CD4-positive, alpha-beta T cell (primary cell): ENCODE measurements at regions not wholly inside any gene's neighbourhood (a gene's known extent, or its start where the extent isn't known, plus 50 kb on each side); places are given as distances from the start of the nearest gene placed in this dataset.

Experiments used
- ATAC-seq: fragments of 200-7000 bp; cut with Tn5 transposase; one replicate; pipeline ENCODE4 v1.10.0; 2022; ENCODE audit warnings: mild to moderate bottlenecking; ENCODE audit not compliant: poor library complexity
- CTCF ChIA-PET: fragments of 350-600 bp; sonication (Branson Sonifier 250); formaldehyde crosslinking; loops from one replicate; lab custom pipeline; 2021; ENCODE audit warnings: antibody characterized with exemption, inconsistent platforms; lab: Charles Lee
- POLR2A ChIA-PET: fragments of 350-600 bp; sonication (Branson Sonifier 250); formaldehyde crosslinking; loops from one replicate; lab custom pipeline; 2021; ENCODE audit warnings: antibody characterized with exemption, inconsistent platforms; lab: Charles Lee
- DNase-seq, 14 experiments: peaks; one replicate each; pipeline ENCODE4 v3.0.0-alpha.2; 2013 to 2020; ENCODE audit warnings: mixed read lengths in 2 of 14
- H3K27ac ChIP-seq, 2 donors: one replicate each; pipeline versions ENCODE4 v1.5.1 to v1.7.0; 2013; ENCODE audit warnings: low read length in 2 of 2, low read depth in 1 of 2, mild to moderate bottlenecking in 1 of 2
- H3K27me3 ChIP-seq, 2 experiments: 1 replicate in 1 of 2; 2 replicates in 1 of 2; pipeline versions ENCODE4 v1.6.1 to v1.7.0; 2013; ENCODE audit warnings: low read length in 2 of 2, control low read depth in 1 of 2, mild to moderate bottlenecking in 1 of 2, moderate library complexity in 1 of 2; ENCODE audit not compliant: insufficient read depth in 2 of 2, control insufficient read depth in 1 of 2
- H3K36me3 ChIP-seq: one replicate; pipeline ENCODE4 v1.6.1; 2013; ENCODE audit warnings: low read length, control low read depth; ENCODE audit not compliant: insufficient read depth
- H3K4me1 ChIP-seq: one replicate; pipeline ENCODE4 v1.6.1; 2013; ENCODE audit warnings: low read length, control low read depth; ENCODE audit not compliant: insufficient read depth
- H3K4me3 ChIP-seq: one replicate; pipeline ENCODE4 v1.5.1; 2013; ENCODE audit warnings: mild to moderate bottlenecking, low read length, moderate library complexity
- H3K9me3 ChIP-seq, 2 experiments: 1 replicate in 1 of 2; 2 replicates in 1 of 2; pipeline versions ENCODE4 v1.6.1 to v1.7.0; 2013; ENCODE audit warnings: low read length in 2 of 2, mild to moderate bottlenecking in 2 of 2, control low read depth in 1 of 2, moderate library complexity in 1 of 2; ENCODE audit not compliant: control insufficient read depth in 1 of 2, insufficient read depth in 1 of 2
- H3K27ac Mint-ChIP-seq: one replicate; pipeline ENCODE4 v1.8.0; 2020; ENCODE audit warnings: mixed read lengths
- H3K27me3 Mint-ChIP-seq: one replicate; pipeline ENCODE4 v1.8.0; 2021; ENCODE audit warnings: mixed read lengths
- H3K36me3 Mint-ChIP-seq: one replicate; pipeline ENCODE4 v1.8.0; 2021; ENCODE audit warnings: low read depth, mixed read lengths
- H3K4me1 Mint-ChIP-seq: one replicate; pipeline ENCODE4 v1.8.0; 2021; ENCODE audit warnings: low read depth, mixed read lengths
- H3K4me3 Mint-ChIP-seq: one replicate; pipeline ENCODE4 v1.8.0; 2020; ENCODE audit warnings: mild to moderate bottlenecking, mixed read lengths
- H3K9me3 Mint-ChIP-seq: one replicate; pipeline ENCODE4 v1.8.0; 2020; ENCODE audit warnings: mixed read lengths
- CTCF ChIP-seq: fragments of 200-600 bp; IDR thresholded peaks from one replicate; pipeline ENCODE4 v1.8.0; 2022; ENCODE audit warnings: antibody characterized with exemption, mild to moderate bottlenecking
- intact Hi-C, 2 experiments: fragments of 100-400 bp; cut with DNase I in 1 of 2; cut with micrococcal nuclease in 1 of 2; formaldehyde crosslinking; loops; one replicate each; pipeline versions ENCODE4 v1.15.1 to v1.9.0; 2023 to 2025; cut with DNase I, micrococcal nuclease

GRCh38 chr18:30385684-30386083 lies 656.9 kb downstream of the DSC3 start:
- ChIA-PET POLR2A (no interaction called here), CTCF (no interaction called here)
- Mint-ChIP-seq H3K4me3 (no peak overlapping the region), H3K27me3 (no peaks in the 10 kb centered on the region), H3K36me3 (no peaks in the 10 kb centered on the region), H3K9me3 (peaks cover 14% of the 10 kb centered on the region), H3K27ac (no peak overlapping the region), H3K4me1 (no peaks in the 10 kb centered on the region)
- H3K27ac ChIP-seq = no peak overlapping the region
- no peaks in the 10 kb centered on the region for H3K4me1 ChIP-seq
- no peak for DNase-seq
- no peak for ATAC-seq
- intact Hi-C loops = no loop called here
- H3K4me3 ChIP-seq = no peak overlapping the region
- no peaks in the 10 kb centered on the region for H3K36me3 ChIP-seq
- H3K27me3 ChIP-seq = no peaks in the 10 kb centered on the region
- TF ChIP-seq CTCF = no peak
- H3K9me3 ChIP-seq = peaks cover 0 to 6% of the 10 kb centered on the region in 2 experiments

- DNase-seq (no peak), ATAC-seq (no peak)
- no peaks in the 10 kb centered on the region for H3K27me3 ChIP-seq
- peaks cover 0 to 5% of the 10 kb centered on the region in 2 experiments for H3K9me3 ChIP-seq
- H3K36me3 ChIP-seq = no peaks in the 10 kb centered on the region
- Mint-ChIP-seq H3K27me3 (no peaks in the 10 kb centered on the region), H3K36me3 (no peaks in the 10 kb centered on the region), H3K4me3 (no peak overlapping the region), H3K27ac (no peak overlapping the region), H3K4me1 (no peaks in the 10 kb centered on the region), H3K9me3 (peaks cover 14% of the 10 kb centered on the region)
- H3K27ac ChIP-seq = no peak overlapping the region
- no peak for TF ChIP-seq CTCF
- ChIA-PET CTCF (no interaction called here), POLR2A (no interaction called here)
- intact Hi-C loops = no loop called here
- no peaks in the 10 kb centered on the region for H3K4me1 ChIP-seq
- no peak overlapping the region for H3K4me3 ChIP-seq
Measured at GRCh38 chr18:30381826-30382225, 660.7 kb downstream of the DSC3 start.

- Histone ChIP-seq H3K27me3 (no peaks in the 10 kb centered on the region), H3K9me3 (peaks cover 0 to 5% of the 10 kb centered on the region in 2 experiments), H3K4me1 (no peaks in the 10 kb centered on the region), H3K27ac (no peak overlapping the region), H3K36me3 (no peaks in the 10 kb centered on the region), H3K4me3 (no peak overlapping the region)
- Mint-ChIP-seq H3K4me3 (no peak overlapping the region), H3K27me3 (no peaks in the 10 kb centered on the region), H3K9me3 (peaks cover 7% of the 10 kb centered on the region), H3K27ac (no peak overlapping the region), H3K4me1 (no peaks in the 10 kb centered on the region), H3K36me3 (no peaks in the 10 kb centered on the region)
- intact Hi-C loops = no loop called here
- CTCF ChIA-PET = no interaction called here
- DNase-seq = no peak
- ATAC-seq = no peak
- TF ChIP-seq CTCF = no peak
- POLR2A ChIA-PET = no interaction called here
Measured at GRCh38 chr18:30378097-30378496, 664.4 kb downstream of the DSC3 start.
